K562 (cell line): ENCODE measurements at regions not wholly inside any gene's neighbourhood (a gene's known extent, or its start where the extent isn't known, plus 50 kb on each side); places are given as distances from the start of the nearest gene placed in this dataset.

ENCODE experiments used
- ATAC-seq: fragments of 200-7000 bp; cut with Tn5 transposase; 3 replicates; pipeline ENCODE4 v1.9.1; 2020; ENCODE audit warnings: moderate library complexity
- BruUV-seq: library from RNA; stranded (reverse); fragments of 400-500 nt; replicated peaks from 2 replicates; lab custom pipeline; 2021; lab: Mats Ljungman, UMichigan
- CTCF ChIA-PET: fragments of 300-600 bp; formaldehyde crosslinking; extraction: SDS; loops from one replicate; lab custom pipeline; 2021; ENCODE audit warnings: low intra/inter-chr PET ratio; lab: Yijun Ruan, JAX
- POLR2A ChIA-PET: fragments of 300-600, 350-650 bp; sonication (Branson Sonifier 250); formaldehyde crosslinking; extraction: SDS; loops from one replicate; lab custom pipeline; 2021; ENCODE audit warnings: antibody characterized with exemption, inconsistent platforms; lab: Yijun Ruan, JAX
- DNase-seq, 4 experiments: peaks; one replicate each; pipeline versions ENCODE4 v3.0.0 to v3.0.0-alpha.2; 2011 to 2018; ENCODE audit warnings: low spot score in 3 of 4, mixed read lengths in 3 of 4; ENCODE audit errors: extremely low read depth in 1 of 4
- FAIRE-seq: peaks from 2 replicates; lab custom pipeline; 2011; peaks lifted over from hg19 to GRCh38; lab: Jason Lieb, UNC
- H2AFZ ChIP-seq: 2 replicates; pipeline ENCODE4 v1.6.0; 2011; ENCODE audit warnings: low read depth, low read length, control low read depth, inconsistent platforms
- H3K27ac ChIP-seq: fragments of 200-600 bp; 3 replicates; pipeline ENCODE4 v1.8.0; 2011; ENCODE audit warnings: low read depth, mild to moderate bottlenecking, control low read depth, inconsistent platforms, low read length, moderate library complexity, mixed read lengths; ENCODE audit errors: extremely low read depth
- H3K27me3 ChIP-seq, 2 experiments: fragments of 300-600 bp in 1 of 2; 2 replicates in 1 of 2; 3 replicates in 1 of 2; pipeline versions ENCODE4 v1.6.0 to v1.8.0; 2011; ENCODE audit warnings: inconsistent platforms in 2 of 2, low read length in 2 of 2, mild to moderate bottlenecking in 1 of 2, mixed read lengths in 1 of 2, moderate library complexity in 1 of 2; ENCODE audit not compliant: control insufficient read depth in 2 of 2, insufficient read depth in 2 of 2
- H3K36me3 ChIP-seq: fragments of 300-600 bp; 3 replicates; pipeline ENCODE4 v1.8.0; 2011; ENCODE audit warnings: mild to moderate bottlenecking, low read length, inconsistent platforms; ENCODE audit not compliant: control insufficient read depth, insufficient read depth
- H3K4me1 ChIP-seq, 2 experiments: fragments of 200-600 bp in 1 of 2; replicated peaks in 1 of 2; 2 replicates in 1 of 2; 3 replicates in 1 of 2; pipeline versions ENCODE4 v1.5.1 to v1.8.0; 2011; ENCODE audit warnings: inconsistent platforms in 2 of 2, low read length in 2 of 2, mild to moderate bottlenecking in 1 of 2, mixed read lengths in 1 of 2, moderate library complexity in 1 of 2; ENCODE audit not compliant: control insufficient read depth in 2 of 2, insufficient read depth in 2 of 2
- H3K4me2 ChIP-seq: 2 replicates; pipeline ENCODE4 v1.6.1; 2011; ENCODE audit warnings: low read length, control low read depth, inconsistent platforms, mixed read lengths; ENCODE audit not compliant: insufficient read depth
- H3K4me3 ChIP-seq: fragments of 200-600 bp; sonication (generic), shearing (Covaris generic); 2 replicates; pipeline ENCODE4 v1.5.1; 2016; ENCODE audit warnings: control low read depth, inconsistent platforms
- H3K79me2 ChIP-seq: fragments of 200-600 bp; 3 replicates; pipeline ENCODE4 v1.8.0; 2011; ENCODE audit warnings: low read length, inconsistent platforms; ENCODE audit not compliant: control insufficient read depth, insufficient read depth
- H3K9ac ChIP-seq, 2 experiments: 2 replicates each; pipeline versions ENCODE4 v1.6.0 to v1.6.1; 2011; ENCODE audit warnings: low read depth in 2 of 2, low read length in 2 of 2, control low read depth in 1 of 2, inconsistent platforms in 1 of 2, mild to moderate bottlenecking in 1 of 2, mixed read lengths in 1 of 2; ENCODE audit not compliant: insufficient read depth in 1 of 2
- H3K9me1 ChIP-seq: one replicate; pipeline ENCODE4 v1.6.0; 2011; ENCODE audit warnings: inconsistent platforms, mild to moderate bottlenecking, low read length, moderate library complexity; ENCODE audit not compliant: control insufficient read depth, insufficient read depth
- H3K9me3 ChIP-seq: replicated peaks from 2 replicates; pipeline ENCODE4 v1.5.1; 2011; ENCODE audit warnings: low read depth, low read length, inconsistent platforms; ENCODE audit not compliant: control insufficient read depth, insufficient read depth
- H4K20me1 ChIP-seq: replicated peaks from 2 replicates; pipeline ENCODE4 v1.6.1; 2011; ENCODE audit warnings: low read length, inconsistent platforms, mixed read lengths; ENCODE audit not compliant: control insufficient read depth, insufficient read depth
- ELF2 ChIP-seq: fragments of 250-450 bp; sonication (Bioruptor Pico); IDR thresholded peaks from 2 replicates; pipeline ENCODE4 v1.5.0; 2021; ENCODE audit warnings: mild to moderate bottlenecking
- EWSR1 ChIP-seq: fragments of 450-650 bp; IDR thresholded peaks from 2 replicates; pipeline ENCODE4 v1.6.1; 2018; ENCODE audit warnings: borderline replicate concordance, mild to moderate bottlenecking, low read depth, moderate library complexity; ENCODE audit not compliant: partially characterized antibody
- FOXA3 ChIP-seq, 2 experiments: fragments of 450-650 bp in 1 of 2; sonication (generic) in 1 of 2; formaldehyde crosslinking; IDR thresholded peaks in 1 of 2; conservative IDR thresholded peaks in 1 of 2; 2 replicates each; pipeline versions ENCODE4 v1.4.0 to v1.8.0; 2020 to 2022; ENCODE audit warnings: mild to moderate bottlenecking in 2 of 2, missing genetic modification reagents in 1 of 2
- HDAC3 ChIP-seq: fragments of 450-650 bp; IDR thresholded peaks from 2 replicates; pipeline ENCODE4 v1.6.1; 2018; ENCODE audit warnings: borderline replicate concordance, mild to moderate bottlenecking, moderate library complexity; ENCODE audit not compliant: partially characterized antibody
- HMG20B ChIP-seq: fragments of 250-450 bp; sonication (Bioruptor Pico); IDR thresholded peaks from 2 replicates; pipeline ENCODE4 v1.5.0; 2021; ENCODE audit warnings: mild to moderate bottlenecking
- HNRNPUL1 ChIP-seq: fragments of 200-400 bp; formaldehyde crosslinking; IDR thresholded peaks from 2 replicates; pipeline ENCODE4 v1.6.1; 2017; ENCODE audit warnings: low read length
- KLF6 ChIP-seq: fragments of 250-450 bp; sonication (Bioruptor Pico); IDR thresholded peaks from 2 replicates; pipeline ENCODE4 v1.4.0; 2020; ENCODE audit warnings: mild to moderate bottlenecking, moderate library complexity, borderline replicate concordance
- LARP7 ChIP-seq: fragments of 450-650 bp; IDR thresholded peaks from 2 replicates; pipeline ENCODE4 v1.6.1; 2016
- MAFG ChIP-seq: fragments of 450-650 bp; conservative IDR thresholded peaks from 2 replicates; pipeline ENCODE4 v1.6.1; 2016; ENCODE audit warnings: missing genetic modification characterization, missing compliant biosample characterization
- RBM15 ChIP-seq: fragments of 200-400 bp; formaldehyde crosslinking; IDR thresholded peaks from 2 replicates; pipeline ENCODE4 v1.6.1; 2018; ENCODE audit warnings: mild to moderate bottlenecking, low read length, moderate library complexity; ENCODE audit not compliant: insufficient read depth
- RFX1 ChIP-seq: fragments of 450-650 bp; IDR thresholded peaks from 2 replicates; pipeline ENCODE4 v1.6.1; 2016; ENCODE audit warnings: mild to moderate bottlenecking, moderate library complexity
- SETDB1 ChIP-seq: IDR thresholded peaks from one replicate; pipeline ENCODE4 v1.6.1; 2012; ENCODE audit warnings: low read length, control low read depth, inconsistent platforms
- XRCC3 ChIP-seq: fragments of 450-650 bp; IDR thresholded peaks from 2 replicates; pipeline ENCODE4 v1.6.1; 2017; ENCODE audit warnings: mild to moderate bottlenecking, moderate library complexity
- XRCC5 ChIP-seq: fragments of 200-400 bp; formaldehyde crosslinking; IDR thresholded peaks from 2 replicates; pipeline ENCODE4 v1.6.1; 2017; ENCODE audit warnings: low read depth, mild to moderate bottlenecking, low read length
- ZKSCAN8 ChIP-seq: fragments of 200-800 bp; sonication (Bioruptor generic); IDR thresholded peaks from 2 replicates; pipeline ENCODE4 v1.6.1; 2016; ENCODE audit warnings: missing genetic modification characterization, missing compliant biosample characterization
- ZNF217 ChIP-seq: sonication (generic); formaldehyde crosslinking; IDR thresholded peaks from 2 replicates; pipeline ENCODE4 v1.8.0; 2022; ENCODE audit warnings: mild to moderate bottlenecking, missing genetic modification reagents
- ZNF23 ChIP-seq: fragments of 250-450 bp; sonication (Bioruptor Pico); IDR thresholded peaks from 2 replicates; pipeline ENCODE4 v1.4.0; 2020; ENCODE audit warnings: mild to moderate bottlenecking
- ZNF316 ChIP-seq: fragments of 450-650 bp; IDR thresholded peaks from 2 replicates; pipeline ENCODE4 v1.6.1; 2016
- ZNF384 ChIP-seq: IDR thresholded peaks from 2 replicates; pipeline ENCODE4 v1.6.1; 2012; ENCODE audit warnings: low read depth, low read length, improper control_type of control experiment
- WGBS: fragments of 100-300 bp; shearing (Covaris generic); methylation state at CpG from one replicate; pipeline ENCODE4 v1.1.6; 2016; ENCODE audit warnings: low coverage, mixed read lengths; ENCODE audit not compliant: insufficient coverage; ENCODE audit errors: missing lambda C conversion rate; 5-methylcytosine and 5-hydroxymethylcytosine counted together
- in situ Hi-C: fragments of 300-500 bp; cut with MboI; formaldehyde crosslinking; loops from 4 replicates; pipeline ENCODE4 v1.15.0; 2018; ENCODE audit warnings: inconsistent platforms, mixed read lengths
- intact Hi-C: fragments of 100-400 bp; cut with micrococcal nuclease; formaldehyde crosslinking; loops from 2 replicates; pipeline ENCODE4 v1.14.2; 2022
- TF ChIP-seq, protein P1 (sequence below), 3 experiments: fragments of 200-800 bp in 1 of 3; sonication (Bioruptor generic) in 1 of 3; sonication (generic) in 1 of 3; formaldehyde crosslinking in 1 of 3; IDR thresholded peaks; 2 replicates each; pipeline versions ENCODE4 v1.6.1 to v1.8.0; 2016 to 2022; ENCODE audit warnings: mild to moderate bottlenecking in 2 of 3, missing compliant biosample characterization in 2 of 3, missing genetic modification characterization in 2 of 3, missing genetic modification reagents in 1 of 3

DNA sequence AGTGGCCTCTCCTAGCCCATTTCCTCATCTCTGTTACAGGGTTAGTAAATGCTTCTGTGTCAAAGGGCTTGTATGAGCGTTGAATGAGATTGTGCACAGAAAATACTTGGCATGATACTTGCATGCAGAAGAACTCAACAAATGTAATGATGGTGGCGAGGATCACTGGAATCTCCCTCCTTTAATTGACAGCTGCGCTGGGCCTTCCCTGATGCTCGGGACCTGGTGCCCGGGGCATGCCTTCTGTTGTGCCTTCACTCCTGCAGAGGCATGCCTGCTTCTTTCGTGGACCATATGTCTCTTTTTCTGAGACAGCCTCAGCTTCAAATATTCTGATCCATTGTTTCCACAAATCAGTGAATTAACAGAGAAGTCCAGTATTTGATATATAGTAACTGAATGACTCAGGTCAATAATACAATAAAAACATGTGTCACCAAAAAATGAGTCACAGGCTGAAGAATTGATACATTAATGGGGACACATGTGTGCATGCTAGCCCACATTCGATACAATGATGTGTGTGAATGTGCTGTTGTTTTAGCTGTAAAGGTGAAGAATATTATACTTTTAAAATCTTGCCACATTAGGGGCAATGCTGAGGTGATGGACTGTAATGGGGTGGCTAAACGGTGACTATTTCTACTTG is 243.3 kb upstream of the TBL1XR1 start:
- in situ Hi-C loops: no loop called here
- no peaks in the 10 kb centered on the region for H3K9me1 ChIP-seq
- intact Hi-C loops: no loop called here
- H3K9ac ChIP-seq: no peak overlapping the region
- POLR2A ChIA-PET: no interaction called here
- no peak for ATAC-seq
- CTCF ChIA-PET: no interaction called here
- no peaks in the 10 kb centered on the region for H3K27me3 ChIP-seq
- H3K79me2 ChIP-seq: no peaks in the 10 kb centered on the region
- TF ChIP-seq LARP7 (no peak), ELF2 (no peak), ZNF316 (no peak), HNRNPUL1 (no peak), EWSR1 (no peak), XRCC3 (no peak), RBM15 (no peak), HDAC3 (no peak), ZNF217 (CRISPR knock-in tag) (no peak), RFX1 (no peak), ZNF23 (no peak), ZNF384 (no peak), HMG20B (no peak), ZKSCAN8 (CRISPR knock-in tag) (no peak), MAFG (tag) (no peak), KLF6 (no peak), SETDB1 (no peak), XRCC5 (no peak), FOXA3 (CRISPR knock-in tag; conservative IDR thresholded peaks at IDR 0.05 in 1 of 2, IDR thresholded peaks at IDR 0.05 in 1 of 2) (no peak)
- TF ChIP-seq, protein P1, sequence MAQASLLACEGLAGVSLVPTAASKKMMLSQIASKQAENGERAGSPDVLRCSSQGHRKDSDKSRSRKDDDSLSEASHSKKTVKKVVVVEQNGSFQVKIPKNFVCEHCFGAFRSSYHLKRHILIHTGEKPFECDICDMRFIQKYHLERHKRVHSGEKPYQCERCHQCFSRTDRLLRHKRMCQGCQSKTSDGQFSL (CRISPR knock-in tag; IDR thresholded peaks at IDR 0.05): no peak
- TF ChIP-seq, protein P1 (tag; IDR thresholded peaks at IDR 0.05): no peak
- TF ChIP-seq, all 486 proteins: peak for 0
- H3K9me3 ChIP-seq: no peaks in the 10 kb centered on the region
- FAIRE-seq (no peak), DNase-seq (no peak)
- 44% methylated on average over 8 of the region's 8 CpGs for WGBS
- H4K20me1 ChIP-seq: no peaks in the 10 kb centered on the region
- peaks cover 0 to 4% of the 10 kb centered on the region in 2 experiments; a peak in 1 of 5 replicates for H3K4me1 ChIP-seq
- H3K4me3 ChIP-seq: no peak overlapping the region
- no TSS peak for BruUV-seq
- H2AFZ ChIP-seq: no peak overlapping the region
- H3K27ac ChIP-seq: no peak overlapping the region
- no peak overlapping the region for H3K4me2 ChIP-seq
- no peaks in the 10 kb centered on the region for H3K36me3 ChIP-seq
